Ovary (tissue), 7 donors: ENCODE measurements at regions not wholly inside any gene's neighbourhood (a gene's known extent, or its start where the extent isn't known, plus 50 kb on each side); places are given as distances from the start of the nearest gene placed in this dataset.

ENCODE experiments used
- DNase-seq, 5 donors: peaks; one replicate each; pipeline ENCODE4 v3.0.0-alpha.2; 2019 to 2020
- H3K27ac ChIP-seq, 2 donors: fragments of 200-600 bp; one replicate each; pipeline versions ENCODE4 v1.5.1 to v1.8.0; 2019 to 2022
- H3K27me3 ChIP-seq: fragments of 200-600 bp; one replicate; pipeline ENCODE4 v1.8.0; 2022
- H3K36me3 ChIP-seq: fragments of 200-600 bp; sonication (generic); one replicate; pipeline ENCODE4 v1.5.1; 2019
- H3K4me1 ChIP-seq: one replicate; pipeline ENCODE4 v1.8.1; 2013; ENCODE audit warnings: mild to moderate bottlenecking, moderate library complexity; ENCODE audit not compliant: insufficient read depth
- H3K4me3 ChIP-seq: fragments of 200-600 bp; sonication (generic); one replicate; pipeline ENCODE4 v1.5.1; 2017
- H3K9me3 ChIP-seq, 2 donors: fragments of 200-600 bp in 1 of 2; sonication (generic) in 1 of 2; one replicate each; pipeline versions ENCODE4 v1.5.1 to v1.8.1; 2013 to 2019; ENCODE audit warnings: mild to moderate bottlenecking in 1 of 2, moderate library complexity in 1 of 2
- EP300 ChIP-seq: sonication (generic); formaldehyde crosslinking; IDR thresholded peaks from one replicate; pipeline ENCODE4 v1.6.1; 2017; ENCODE audit warnings: antibody characterized with exemption
- POLR2A ChIP-seq: fragments of 450-650 bp; IDR thresholded peaks from one replicate; pipeline ENCODE4 v1.6.1; 2017; ENCODE audit warnings: antibody characterized with exemption, mild to moderate bottlenecking, moderate library complexity
- WGBS, 3 donors: extraction: QIAGEN DNeasy Blood & Tissue Kit in 1 of 3; methylation state at CpG; one replicate each; pipeline versions ENCODE4 v1.1.5 to v1.1.7; 2013 to 2017; 5-methylcytosine and 5-hydroxymethylcytosine counted together
- intact Hi-C, 4 donors: fragments of 100-400 bp; cut with DNase I; formaldehyde crosslinking; loops; one replicate each; pipeline versions ENCODE4 v1.11.0 to v1.15.1; 2022 to 2023
- TF ChIP-seq, protein P1 (sequence below), 3 donors: fragments of 450-650 bp in 2 of 3; fragments of 200-600 bp in 1 of 3; IDR thresholded peaks; one replicate each; pipeline versions ENCODE4 v1.5.1 to v1.8.0; 2016 to 2022; ENCODE audit warnings: antibody characterized with exemption in 3 of 3, mild to moderate bottlenecking in 1 of 3
- donor health status: DM: no; HTN: no; CAD: no; lungs with moderate emphysema.
- donor health status: DM: no; HTN: no; CAD: no.
- donor health status: Bipolar disorder and iron deficiency.
- donor health status: DM: no; HTN: no; CAD: no.
- donor health status: DM: yes; HTN: yes; CAD: no.

DNA sequence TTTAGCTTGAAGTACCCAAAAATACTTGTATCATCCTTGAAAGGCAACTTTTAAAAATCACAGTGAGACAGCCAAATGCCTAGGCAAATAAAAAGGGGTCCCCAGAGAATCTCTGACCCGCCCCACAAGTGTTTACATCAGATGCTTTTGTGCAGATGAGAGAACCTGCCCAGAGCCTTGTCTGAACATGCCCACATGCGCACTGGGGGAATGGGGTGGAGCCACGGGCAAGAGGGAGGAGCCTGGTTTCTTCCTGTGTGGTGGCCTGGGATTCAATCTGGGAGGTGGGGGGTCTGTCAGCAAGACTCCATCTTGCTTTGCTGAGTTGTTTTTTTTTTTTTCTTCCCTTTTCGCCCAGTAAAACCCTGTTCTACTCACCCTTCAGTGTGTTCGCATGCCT lies 381.7 kb upstream of the CCDC196 start:
- H3K4me3 ChIP-seq, result no peak overlapping the region
- no peak for DNase-seq
- WGBS, 3 donors, result 91 to 94% (median 93%) methylated on average over 5 of the region's 5 CpGs
- H3K4me1 ChIP-seq, result no peaks in the 10 kb centered on the region
- H3K9me3 ChIP-seq, result no peaks in the 10 kb centered on the region
- H3K36me3 ChIP-seq, result no peaks in the 10 kb centered on the region
- TF ChIP-seq, protein P1, sequence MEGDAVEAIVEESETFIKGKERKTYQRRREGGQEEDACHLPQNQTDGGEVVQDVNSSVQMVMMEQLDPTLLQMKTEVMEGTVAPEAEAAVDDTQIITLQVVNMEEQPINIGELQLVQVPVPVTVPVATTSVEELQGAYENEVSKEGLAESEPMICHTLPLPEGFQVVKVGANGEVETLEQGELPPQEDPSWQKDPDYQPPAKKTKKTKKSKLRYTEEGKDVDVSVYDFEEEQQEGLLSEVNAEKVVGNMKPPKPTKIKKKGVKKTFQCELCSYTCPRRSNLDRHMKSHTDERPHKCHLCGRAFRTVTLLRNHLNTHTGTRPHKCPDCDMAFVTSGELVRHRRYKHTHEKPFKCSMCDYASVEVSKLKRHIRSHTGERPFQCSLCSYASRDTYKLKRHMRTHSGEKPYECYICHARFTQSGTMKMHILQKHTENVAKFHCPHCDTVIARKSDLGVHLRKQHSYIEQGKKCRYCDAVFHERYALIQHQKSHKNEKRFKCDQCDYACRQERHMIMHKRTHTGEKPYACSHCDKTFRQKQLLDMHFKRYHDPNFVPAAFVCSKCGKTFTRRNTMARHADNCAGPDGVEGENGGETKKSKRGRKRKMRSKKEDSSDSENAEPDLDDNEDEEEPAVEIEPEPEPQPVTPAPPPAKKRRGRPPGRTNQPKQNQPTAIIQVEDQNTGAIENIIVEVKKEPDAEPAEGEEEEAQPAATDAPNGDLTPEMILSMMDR (IDR thresholded peaks at IDR 0.05), result no peak
- TF ChIP-seq POLR2A (no peak), EP300 (no peak)
- intact Hi-C loops, result no loop called here
- no peak overlapping the region for H3K27ac ChIP-seq
- no peaks in the 10 kb centered on the region for H3K27me3 ChIP-seq

DNA sequence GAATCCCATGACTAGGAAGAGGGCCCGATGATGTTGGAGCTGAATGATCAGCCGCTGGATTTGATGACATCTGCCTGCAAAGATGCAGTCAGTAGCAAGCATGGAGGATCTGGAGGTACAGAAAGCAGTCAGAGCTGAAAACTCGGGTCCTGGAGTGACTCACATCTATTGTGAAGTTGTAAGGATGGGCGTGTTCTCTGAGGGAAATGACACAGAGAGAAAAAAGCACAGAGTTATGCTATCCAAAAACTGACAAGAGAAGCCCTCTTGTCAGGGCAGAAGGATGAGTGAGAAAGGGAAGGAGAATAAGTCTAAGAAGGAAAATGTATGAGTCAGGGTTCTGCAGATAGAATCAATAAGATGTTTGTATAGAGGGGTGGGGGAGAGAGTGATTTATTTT lies 380.4 kb upstream of the CCDC196 start:
- H3K36me3 ChIP-seq, result no peaks in the 10 kb centered on the region
- WGBS, 3 donors, result 75 to 81% (median 79%) methylated on average over 4 of the region's 4 CpGs
- intact Hi-C loops, result no loop called here

GRCh38 chr14:66109426-66109825 lies 376.7 kb upstream of the CCDC196 start:
- Histone ChIP-seq H3K36me3 (no peaks in the 10 kb centered on the region), H3K4me1 (no peaks in the 10 kb centered on the region), H3K9me3 (no peaks in the 10 kb centered on the region), H3K27me3 (no peaks in the 10 kb centered on the region), H3K27ac (no peak overlapping the region), H3K4me3 (no peak overlapping the region)
- TF ChIP-seq, protein P1 (IDR thresholded peaks at IDR 0.05), result no peak
- TF ChIP-seq POLR2A (no peak), EP300 (no peak)
- no peak for DNase-seq
- 90 to 92% (median 92%) methylated on average over 1 of the region's 1 CpG for WGBS, 3 donors
- intact Hi-C loops, result no loop called here

More for the DNA sequence above, 380.4 kb upstream of the CCDC196 start:
- no peak for DNase-seq
- Histone ChIP-seq H3K27me3 (no peaks in the 10 kb centered on the region), H3K4me1 (no peaks in the 10 kb centered on the region), H3K4me3 (no peak overlapping the region), H3K27ac (no peak overlapping the region), H3K9me3 (no peaks in the 10 kb centered on the region)
- TF ChIP-seq EP300, result no peak

- WGBS, 3 donors, result 88 to 90% (median 89%) methylated on average over 6 of the region's 6 CpGs
- Histone ChIP-seq H3K9me3 (no peaks in the 10 kb centered on the region), H3K36me3 (no peaks in the 10 kb centered on the region), H3K4me1 (no peaks in the 10 kb centered on the region), H3K4me3 (no peak overlapping the region), H3K27me3 (no peaks in the 10 kb centered on the region), H3K27ac (no peak overlapping the region)
- DNase-seq, result no peak
- TF ChIP-seq, protein P1 (IDR thresholded peaks at IDR 0.05), result no peak
- TF ChIP-seq EP300 (no peak), POLR2A (no peak)
- intact Hi-C loops, result no loop called here
These were observed 374.3 kb upstream of the CCDC196 start for GRCh38 chr14:66111891-66112290.

DNA sequence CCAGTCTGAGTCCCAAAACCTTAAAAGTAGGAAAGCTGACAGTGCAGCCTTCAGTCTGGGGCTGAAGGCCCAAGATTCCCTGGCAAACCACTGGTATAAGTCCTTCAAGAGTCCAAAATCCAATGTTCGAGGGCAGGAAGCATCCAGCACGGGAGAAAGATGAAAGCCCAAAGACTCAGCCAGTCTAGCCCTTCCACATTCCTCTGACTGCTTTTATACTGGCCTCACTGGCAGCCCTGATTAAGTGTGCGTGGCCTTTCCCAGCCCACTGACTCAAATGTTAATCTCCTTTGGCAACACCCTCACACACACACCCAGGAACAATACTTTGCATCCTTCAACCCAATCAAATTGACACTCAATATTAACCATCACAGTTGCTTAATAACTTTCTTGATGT lies 372.1 kb upstream of the CCDC196 start:
- H3K4me3 ChIP-seq, result no peak overlapping the region
- no peak overlapping the region for H3K27ac ChIP-seq
- H3K9me3 ChIP-seq, result no peaks in the 10 kb centered on the region
- intact Hi-C loops, result no loop called here
- DNase-seq, result no peak
- H3K27me3 ChIP-seq, result no peaks in the 10 kb centered on the region
- no peaks in the 10 kb centered on the region for H3K4me1 ChIP-seq
- TF ChIP-seq, protein P1 (IDR thresholded peaks at IDR 0.05), result no peak
- no peak for TF ChIP-seq EP300
- no peak for TF ChIP-seq POLR2A
- H3K36me3 ChIP-seq, result no peaks in the 10 kb centered on the region
- WGBS, 3 donors, result 69 to 79% (median 70%) methylated on average over 3 of the region's 3 CpGs
